22Rv1 (cell line): ENCODE measurements at regions not wholly inside any gene's neighbourhood (a gene's known extent, or its start where the extent isn't known, plus 50 kb on each side); places are given as distances from the start of the nearest gene placed in this dataset.

Source experiments
- ZFX ChIP-seq: fragments of 450-650 bp; IDR thresholded peaks from 2 replicates; pipeline ENCODE4 v1.6.1; 2017; ENCODE audit warnings: antibody characterized with exemption, borderline replicate concordance
- TF ChIP-seq, protein P1 (sequence below): fragments of 450-650 bp; IDR thresholded peaks from 2 replicates; pipeline ENCODE4 v1.5.1; 2017; ENCODE audit warnings: mild to moderate bottlenecking

DNA sequence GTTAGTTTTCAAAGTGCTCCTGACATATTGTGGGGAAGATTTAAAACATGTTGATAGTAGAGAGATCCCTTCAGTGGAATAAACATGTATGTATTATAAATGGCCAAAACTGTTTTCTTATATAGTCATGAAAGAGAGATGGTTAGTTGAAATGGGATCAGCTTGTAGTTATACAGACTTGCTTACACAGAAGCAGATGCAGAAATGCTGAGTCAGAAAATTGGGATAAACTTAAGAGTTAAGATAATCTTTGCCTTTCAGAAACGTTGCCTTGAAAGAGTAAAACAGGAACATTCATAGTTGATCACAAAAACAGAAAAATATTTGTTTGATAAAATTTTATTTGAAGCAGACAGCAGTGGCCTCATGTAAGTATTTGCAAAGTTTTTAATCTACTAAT lies 433.2 kb upstream of the BCHE start:
- TF ChIP-seq, protein P1, sequence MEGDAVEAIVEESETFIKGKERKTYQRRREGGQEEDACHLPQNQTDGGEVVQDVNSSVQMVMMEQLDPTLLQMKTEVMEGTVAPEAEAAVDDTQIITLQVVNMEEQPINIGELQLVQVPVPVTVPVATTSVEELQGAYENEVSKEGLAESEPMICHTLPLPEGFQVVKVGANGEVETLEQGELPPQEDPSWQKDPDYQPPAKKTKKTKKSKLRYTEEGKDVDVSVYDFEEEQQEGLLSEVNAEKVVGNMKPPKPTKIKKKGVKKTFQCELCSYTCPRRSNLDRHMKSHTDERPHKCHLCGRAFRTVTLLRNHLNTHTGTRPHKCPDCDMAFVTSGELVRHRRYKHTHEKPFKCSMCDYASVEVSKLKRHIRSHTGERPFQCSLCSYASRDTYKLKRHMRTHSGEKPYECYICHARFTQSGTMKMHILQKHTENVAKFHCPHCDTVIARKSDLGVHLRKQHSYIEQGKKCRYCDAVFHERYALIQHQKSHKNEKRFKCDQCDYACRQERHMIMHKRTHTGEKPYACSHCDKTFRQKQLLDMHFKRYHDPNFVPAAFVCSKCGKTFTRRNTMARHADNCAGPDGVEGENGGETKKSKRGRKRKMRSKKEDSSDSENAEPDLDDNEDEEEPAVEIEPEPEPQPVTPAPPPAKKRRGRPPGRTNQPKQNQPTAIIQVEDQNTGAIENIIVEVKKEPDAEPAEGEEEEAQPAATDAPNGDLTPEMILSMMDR: no peak
- TF ChIP-seq ZFX: no peak
